ENCODE measurements at regions not wholly inside any gene's neighbourhood (a gene's known extent, or its start where the extent isn't known, plus 50 kb on each side); places are given as distances from the start of the nearest gene placed in this dataset.

- TF ChIP-seq CTCF (IDR thresholded peaks at IDR 0.05) (no peak), POLR2A (IDR thresholded peaks at IDR 0.05) (no peak)
These were observed 1201.1 kb downstream of the SORCS1 start for GRCh38 chr10:105963334-105963884.

Data from lower leg skin (tissue), 3 donors.